ENCODE measurements at regions not wholly inside any gene's neighbourhood (a gene's known extent, or its start where the extent isn't known, plus 50 kb on each side); places are given as distances from the start of the nearest gene placed in this dataset.

DNA sequence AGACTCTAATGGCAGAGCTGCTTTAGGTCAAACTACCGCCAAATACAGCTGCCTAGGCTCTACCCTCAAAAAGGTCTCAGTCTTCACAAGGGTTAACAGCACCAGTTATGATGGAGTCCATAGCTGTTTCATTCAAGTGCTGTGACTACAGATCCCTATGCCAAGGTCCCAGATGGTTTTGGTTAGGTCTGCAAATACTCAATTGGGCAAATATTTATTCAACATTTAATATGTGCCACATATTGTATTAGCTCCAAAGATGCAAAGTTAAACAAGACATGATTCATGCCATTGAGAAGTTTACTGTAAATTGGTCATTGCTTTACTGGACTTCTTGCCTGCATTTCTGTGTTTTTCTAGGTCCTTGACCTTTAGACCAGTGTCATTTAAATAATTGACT lies 55.8 kb upstream of the TFAP2D start:
- TF ChIP-seq, protein P1, sequence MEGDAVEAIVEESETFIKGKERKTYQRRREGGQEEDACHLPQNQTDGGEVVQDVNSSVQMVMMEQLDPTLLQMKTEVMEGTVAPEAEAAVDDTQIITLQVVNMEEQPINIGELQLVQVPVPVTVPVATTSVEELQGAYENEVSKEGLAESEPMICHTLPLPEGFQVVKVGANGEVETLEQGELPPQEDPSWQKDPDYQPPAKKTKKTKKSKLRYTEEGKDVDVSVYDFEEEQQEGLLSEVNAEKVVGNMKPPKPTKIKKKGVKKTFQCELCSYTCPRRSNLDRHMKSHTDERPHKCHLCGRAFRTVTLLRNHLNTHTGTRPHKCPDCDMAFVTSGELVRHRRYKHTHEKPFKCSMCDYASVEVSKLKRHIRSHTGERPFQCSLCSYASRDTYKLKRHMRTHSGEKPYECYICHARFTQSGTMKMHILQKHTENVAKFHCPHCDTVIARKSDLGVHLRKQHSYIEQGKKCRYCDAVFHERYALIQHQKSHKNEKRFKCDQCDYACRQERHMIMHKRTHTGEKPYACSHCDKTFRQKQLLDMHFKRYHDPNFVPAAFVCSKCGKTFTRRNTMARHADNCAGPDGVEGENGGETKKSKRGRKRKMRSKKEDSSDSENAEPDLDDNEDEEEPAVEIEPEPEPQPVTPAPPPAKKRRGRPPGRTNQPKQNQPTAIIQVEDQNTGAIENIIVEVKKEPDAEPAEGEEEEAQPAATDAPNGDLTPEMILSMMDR (tag by site-specific recombination; IDR thresholded peaks at IDR 0.05): no peak
- no peak for TF ChIP-seq ZNF76 (tag by site-specific recombination; IDR thresholded peaks at IDR 0.05; ENCODE audit: borderline replicate concordance, low read depth)
- TF ChIP-seq, protein P2, sequence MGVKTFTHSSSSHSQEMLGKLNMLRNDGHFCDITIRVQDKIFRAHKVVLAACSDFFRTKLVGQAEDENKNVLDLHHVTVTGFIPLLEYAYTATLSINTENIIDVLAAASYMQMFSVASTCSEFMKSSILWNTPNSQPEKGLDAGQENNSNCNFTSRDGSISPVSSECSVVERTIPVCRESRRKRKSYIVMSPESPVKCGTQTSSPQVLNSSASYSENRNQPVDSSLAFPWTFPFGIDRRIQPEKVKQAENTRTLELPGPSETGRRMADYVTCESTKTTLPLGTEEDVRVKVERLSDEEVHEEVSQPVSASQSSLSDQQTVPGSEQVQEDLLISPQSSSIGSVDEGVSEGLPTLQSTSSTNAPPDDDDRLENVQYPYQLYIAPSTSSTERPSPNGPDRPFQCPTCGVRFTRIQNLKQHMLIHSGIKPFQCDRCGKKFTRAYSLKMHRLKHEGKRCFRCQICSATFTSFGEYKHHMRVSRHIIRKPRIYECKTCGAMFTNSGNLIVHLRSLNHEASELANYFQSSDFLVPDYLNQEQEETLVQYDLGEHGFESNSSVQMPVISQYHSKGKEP (tag by site-specific recombination; IDR thresholded peaks at IDR 0.05): no peak
- no peak for TF ChIP-seq ZNF629 (tag by site-specific recombination; IDR thresholded peaks at IDR 0.05)
- TF ChIP-seq, protein P3, sequence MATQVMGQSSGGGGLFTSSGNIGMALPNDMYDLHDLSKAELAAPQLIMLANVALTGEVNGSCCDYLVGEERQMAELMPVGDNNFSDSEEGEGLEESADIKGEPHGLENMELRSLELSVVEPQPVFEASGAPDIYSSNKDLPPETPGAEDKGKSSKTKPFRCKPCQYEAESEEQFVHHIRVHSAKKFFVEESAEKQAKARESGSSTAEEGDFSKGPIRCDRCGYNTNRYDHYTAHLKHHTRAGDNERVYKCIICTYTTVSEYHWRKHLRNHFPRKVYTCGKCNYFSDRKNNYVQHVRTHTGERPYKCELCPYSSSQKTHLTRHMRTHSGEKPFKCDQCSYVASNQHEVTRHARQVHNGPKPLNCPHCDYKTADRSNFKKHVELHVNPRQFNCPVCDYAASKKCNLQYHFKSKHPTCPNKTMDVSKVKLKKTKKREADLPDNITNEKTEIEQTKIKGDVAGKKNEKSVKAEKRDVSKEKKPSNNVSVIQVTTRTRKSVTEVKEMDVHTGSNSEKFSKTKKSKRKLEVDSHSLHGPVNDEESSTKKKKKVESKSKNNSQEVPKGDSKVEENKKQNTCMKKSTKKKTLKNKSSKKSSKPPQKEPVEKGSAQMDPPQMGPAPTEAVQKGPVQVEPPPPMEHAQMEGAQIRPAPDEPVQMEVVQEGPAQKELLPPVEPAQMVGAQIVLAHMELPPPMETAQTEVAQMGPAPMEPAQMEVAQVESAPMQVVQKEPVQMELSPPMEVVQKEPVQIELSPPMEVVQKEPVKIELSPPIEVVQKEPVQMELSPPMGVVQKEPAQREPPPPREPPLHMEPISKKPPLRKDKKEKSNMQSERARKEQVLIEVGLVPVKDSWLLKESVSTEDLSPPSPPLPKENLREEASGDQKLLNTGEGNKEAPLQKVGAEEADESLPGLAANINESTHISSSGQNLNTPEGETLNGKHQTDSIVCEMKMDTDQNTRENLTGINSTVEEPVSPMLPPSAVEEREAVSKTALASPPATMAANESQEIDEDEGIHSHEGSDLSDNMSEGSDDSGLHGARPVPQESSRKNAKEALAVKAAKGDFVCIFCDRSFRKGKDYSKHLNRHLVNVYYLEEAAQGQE (tag by site-specific recombination; IDR thresholded peaks at IDR 0.05): no peak
- TF ChIP-seq ZNF292 (tag by site-specific recombination; IDR thresholded peaks at IDR 0.05; ENCODE audit: borderline replicate concordance, low read depth): no peak
- TF ChIP-seq, protein P4, sequence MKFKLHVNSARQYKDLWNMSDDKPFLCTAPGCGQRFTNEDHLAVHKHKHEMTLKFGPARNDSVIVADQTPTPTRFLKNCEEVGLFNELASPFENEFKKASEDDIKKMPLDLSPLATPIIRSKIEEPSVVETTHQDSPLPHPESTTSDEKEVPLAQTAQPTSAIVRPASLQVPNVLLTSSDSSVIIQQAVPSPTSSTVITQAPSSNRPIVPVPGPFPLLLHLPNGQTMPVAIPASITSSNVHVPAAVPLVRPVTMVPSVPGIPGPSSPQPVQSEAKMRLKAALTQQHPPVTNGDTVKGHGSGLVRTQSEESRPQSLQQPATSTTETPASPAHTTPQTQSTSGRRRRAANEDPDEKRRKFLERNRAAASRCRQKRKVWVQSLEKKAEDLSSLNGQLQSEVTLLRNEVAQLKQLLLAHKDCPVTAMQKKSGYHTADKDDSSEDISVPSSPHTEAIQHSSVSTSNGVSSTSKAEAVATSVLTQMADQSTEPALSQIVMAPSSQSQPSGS (tag by site-specific recombination; IDR thresholded peaks at IDR 0.05; ENCODE audit: low read depth): no peak
- no peak for TF ChIP-seq TCF7L2 (IDR thresholded peaks at IDR 0.05; ENCODE audit: borderline replicate concordance, low read depth, low read length)

All from HEK293 (cell line).